HG03460 (cell line): ENCODE measurements at regions not wholly inside any gene's neighbourhood (a gene's known extent, or its start where the extent isn't known, plus 50 kb on each side); places are given as distances from the start of the nearest gene placed in this dataset.

ENCODE experiments used
- ATAC-seq: cut with Tn5 transposase; IDR thresholded peaks from one replicate; pipeline ENCODE4 v1.9.1; 2021; ENCODE audit not compliant: unreplicated experiment

- no peak for ATAC-seq
Measured at GRCh38 chr7:22658031-22658430, 69.0 kb upstream of the IL6 start.

GRCh38 chr7:22657479-22657878, 69.5 kb upstream of the IL6 start:
- no peak for ATAC-seq

- no peak for ATAC-seq
Measured at GRCh38 chr7:22655781-22656180, 71.2 kb upstream of the IL6 start.

GRCh38 chr7:22654831-22655230, 72.2 kb upstream of the IL6 start:
- no peak for ATAC-seq

GRCh38 chr7:22653951-22654350, 73.0 kb upstream of the IL6 start:
- ATAC-seq = no peak

GRCh38 chr7:22651534-22652243, 75.3 kb upstream of the IL6 start:
- no peak for ATAC-seq

- no peak for ATAC-seq
Measured at GRCh38 chr7:22651036-22651435, 76.0 kb upstream of the IL6 start.

GRCh38 chr7:22649686-22650085, 77.3 kb upstream of the IL6 start:
- ATAC-seq = no peak

- ATAC-seq = no peak
Measured at GRCh38 chr7:22647451-22648257, 79.3 kb upstream of the IL6 start.

- ATAC-seq = no peak
Measured at GRCh38 chr7:22645418-22646181, 81.4 kb upstream of the IL6 start.

GRCh38 chr7:22642454-22642853, 84.5 kb upstream of the IL6 start:
- ATAC-seq = no peak

GRCh38 chr7:22640269-22640668, 86.7 kb upstream of the IL6 start:
- ATAC-seq = peak; percentile 99

- ATAC-seq = no peak
Measured at GRCh38 chr7:22639396-22639795, 87.6 kb upstream of the IL6 start.

- ATAC-seq = no peak
Measured at GRCh38 chr7:22635349-22635748, 91.7 kb upstream of the IL6 start.

- ATAC-seq = no peak
Measured at GRCh38 chr7:22633954-22634474, 93.0 kb upstream of the IL6 start.

- no peak for ATAC-seq
Measured at GRCh38 chr7:22633286-22633953, 93.6 kb upstream of the IL6 start.

GRCh38 chr7:22632674-22633073, 94.3 kb upstream of the IL6 start:
- no peak for ATAC-seq

GRCh38 chr7:22631730-22632129, 95.3 kb upstream of the IL6 start:
- no peak for ATAC-seq

- ATAC-seq = no peak
Measured at GRCh38 chr7:22630069-22630468, 96.9 kb upstream of the IL6 start.

- no peak for ATAC-seq
Measured at GRCh38 chr7:22629056-22629455, 97.9 kb upstream of the IL6 start.

- ATAC-seq = no peak
Measured at GRCh38 chr7:22628112-22628511, 98.9 kb upstream of the IL6 start.
